ENCODE measurements at regions not wholly inside any gene's neighbourhood (a gene's known extent, or its start where the extent isn't known, plus 50 kb on each side); places are given as distances from the start of the nearest gene placed in this dataset.

- Histone ChIP-seq H3K4me3 (no peak overlapping the region), H3K9me3 (peaks cover 0 to 7% of the 10 kb centered on the region in 2 donors), H3K27me3 (no peaks in the 10 kb centered on the region), H3K36me3 (no peaks in the 10 kb centered on the region), H3K4me1 (no peaks in the 10 kb centered on the region), H3K27ac (no peak overlapping the region)
- no peak for TF ChIP-seq POLR2A (IDR thresholded peaks at IDR 0.05)
- intact Hi-C loops (cut with DNase I; ENCODE audit: low total_unique reads): no loop called here
- DNase-seq: no peak
Observed at GRCh38 chr12:46082490-46083200, 92.3 kb upstream of the SCAF11 start.

DNA sequence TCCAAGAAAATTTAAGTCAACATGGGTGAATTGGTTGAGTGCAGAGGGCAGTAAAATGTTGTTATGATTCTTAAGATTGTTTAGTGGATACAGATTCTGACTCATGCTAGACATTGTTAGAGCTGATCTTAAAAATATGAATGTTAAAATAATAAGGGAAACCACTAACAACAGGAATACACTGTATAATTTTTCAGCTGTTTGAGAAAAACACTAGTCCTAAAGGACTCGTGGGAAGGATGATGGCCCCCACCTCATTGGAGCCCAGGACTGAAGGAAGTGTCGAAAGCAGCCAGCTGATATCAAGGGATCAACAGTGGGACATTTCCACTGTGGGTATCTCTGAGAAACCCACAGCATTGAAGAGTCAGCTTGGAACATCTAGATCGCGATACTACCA is 82.9 kb upstream of the SCAF11 start:
- no peaks in the 10 kb centered on the region for H3K36me3 ChIP-seq
- H3K4me1 ChIP-seq: no peaks in the 10 kb centered on the region
- TF ChIP-seq CTCF (IDR thresholded peaks at IDR 0.05) (no peak), POLR2A (IDR thresholded peaks at IDR 0.05) (no peak)
- H3K27ac ChIP-seq: no peak overlapping the region
- intact Hi-C loops (cut with DNase I; ENCODE audit: low total_unique reads): no loop called here
- H3K4me3 ChIP-seq: no peak overlapping the region
- no peak for DNase-seq
- no peaks in the 10 kb centered on the region for H3K27me3 ChIP-seq
- H3K9me3 ChIP-seq: peaks cover 0 to 5% of the 10 kb centered on the region in 2 donors

DNA sequence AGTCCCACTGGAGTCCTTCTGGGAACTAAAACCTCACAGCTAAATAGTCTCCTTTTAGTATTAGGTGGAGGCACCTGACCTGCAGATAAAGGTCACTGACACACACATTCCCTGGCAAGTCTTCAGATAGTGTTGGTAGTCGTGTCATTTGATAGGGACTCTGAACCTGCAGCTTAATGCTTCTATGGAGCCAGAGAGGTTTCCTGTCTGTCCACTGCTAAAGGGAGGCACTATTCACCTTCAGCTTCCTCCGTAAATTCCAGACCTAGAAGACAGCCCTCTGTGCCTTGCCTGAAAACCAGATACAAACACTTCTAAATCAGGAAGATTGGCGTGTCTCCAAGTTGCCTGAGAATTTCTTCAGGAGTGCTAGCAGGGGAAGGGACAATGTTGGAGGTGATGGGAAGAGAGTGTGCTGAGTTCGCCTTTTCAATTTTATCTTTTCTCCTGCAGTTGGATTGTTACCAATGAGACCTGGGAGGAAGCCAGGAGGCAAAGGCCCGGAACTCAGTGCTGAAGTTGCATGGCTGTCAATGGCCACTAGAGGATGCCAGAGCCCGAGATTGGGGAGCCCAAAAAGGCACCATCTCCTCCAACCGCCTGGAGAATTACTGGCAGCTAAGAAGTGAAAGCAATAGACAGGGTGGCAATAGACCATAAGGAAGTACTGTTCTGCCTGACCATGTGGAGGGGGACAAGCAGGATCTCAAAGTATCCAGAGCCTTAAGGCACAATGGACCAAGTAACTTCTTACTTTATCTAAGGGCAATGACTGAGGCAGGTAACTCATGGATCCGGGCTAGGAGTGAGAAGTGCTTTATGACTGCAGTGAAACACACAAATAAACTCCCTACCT is 81.6 kb upstream of the SCAF11 start:
- Histone ChIP-seq H3K27me3 (no peaks in the 10 kb centered on the region), H3K4me3 (no peak overlapping the region), H3K36me3 (no peaks in the 10 kb centered on the region), H3K9me3 (no peaks in the 10 kb centered on the region), H3K27ac (no peak overlapping the region), H3K4me1 (no peaks in the 10 kb centered on the region)
- intact Hi-C loops (cut with DNase I; ENCODE audit: low total_unique reads): no loop called here
- peak; percentile 47 for DNase-seq
- TF ChIP-seq POLR2A (IDR thresholded peaks at IDR 0.05) (no peak), CTCF (IDR thresholded peaks at IDR 0.05) (peak; percentile 66 to 78 (median 72))

DNA sequence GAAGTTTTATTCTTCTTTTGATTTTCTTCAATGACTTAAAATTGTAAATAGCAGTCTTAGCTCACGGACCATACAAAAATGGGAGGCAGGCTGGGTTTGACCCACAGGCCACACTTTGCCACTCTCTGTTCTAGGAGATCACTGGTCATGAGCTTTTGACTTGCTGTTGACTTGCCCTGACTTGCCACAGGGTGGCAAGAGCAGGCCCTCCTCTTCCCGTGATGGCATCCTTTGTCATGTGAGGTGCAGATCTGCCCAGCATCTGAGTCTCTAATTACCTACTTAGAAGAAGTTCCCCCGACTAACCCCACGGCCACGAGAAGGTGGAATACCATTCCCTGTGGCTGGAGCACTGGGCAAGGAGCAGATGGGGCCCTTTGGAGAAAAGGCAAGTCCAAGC is 81.0 kb upstream of the SCAF11 start:
- intact Hi-C loops (cut with DNase I; ENCODE audit: low total_unique reads): no loop called here

GRCh38 chr12:46067094-46067493 is 76.7 kb upstream of the SCAF11 start:
- no peak overlapping the region for H3K27ac ChIP-seq
- no peaks in the 10 kb centered on the region for H3K36me3 ChIP-seq
- no peak overlapping the region for H3K4me3 ChIP-seq
- H3K4me1 ChIP-seq: no peaks in the 10 kb centered on the region
- no peaks in the 10 kb centered on the region for H3K27me3 ChIP-seq
- H3K9me3 ChIP-seq: no peaks in the 10 kb centered on the region
- TF ChIP-seq POLR2A (IDR thresholded peaks at IDR 0.05) (no peak), CTCF (IDR thresholded peaks at IDR 0.05) (no peak)
- no peak for DNase-seq
- intact Hi-C loops (cut with DNase I; ENCODE audit: low total_unique reads): no loop called here

More for the DNA sequence above, 81.0 kb upstream of the SCAF11 start:
- no peak overlapping the region for H3K27ac ChIP-seq
- TF ChIP-seq POLR2A (IDR thresholded peaks at IDR 0.05) (no peak), CTCF (IDR thresholded peaks at IDR 0.05) (no peak)
- no peak for DNase-seq
- H3K36me3 ChIP-seq: no peaks in the 10 kb centered on the region
- H3K9me3 ChIP-seq: no peaks in the 10 kb centered on the region
- H3K4me1 ChIP-seq: no peaks in the 10 kb centered on the region
- no peaks in the 10 kb centered on the region for H3K27me3 ChIP-seq
- H3K4me3 ChIP-seq: no peak overlapping the region
